HG02870 (cell line): ENCODE measurements at regions not wholly inside any gene's neighbourhood (a gene's known extent, or its start where the extent isn't known, plus 50 kb on each side); places are given as distances from the start of the nearest gene placed in this dataset.

ENCODE experiments used
- ATAC-seq: cut with Tn5 transposase; IDR thresholded peaks from one replicate; pipeline ENCODE4 v1.9.1; 2021; ENCODE audit warnings: mild to moderate bottlenecking, moderate library complexity; ENCODE audit not compliant: unreplicated experiment

DNA sequence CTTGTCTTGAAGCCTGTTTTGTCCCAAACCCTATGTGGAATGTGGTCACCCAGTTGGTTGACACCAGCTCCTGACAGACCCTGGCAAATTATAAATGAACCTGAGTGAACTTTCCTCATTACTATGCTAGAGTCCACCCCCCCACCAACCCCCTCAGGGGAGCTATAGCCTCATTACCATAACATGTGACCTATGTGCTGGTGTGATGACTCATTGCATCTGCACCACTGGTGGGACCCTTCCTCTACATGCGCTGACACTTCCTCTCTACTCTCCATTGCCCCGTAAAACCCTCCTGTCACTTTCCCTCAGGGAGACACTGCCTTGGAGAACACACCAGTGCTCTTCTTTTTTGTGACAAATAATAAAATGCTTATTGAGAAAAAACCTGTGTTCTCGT is 105.0 kb upstream of the SESN3 start:
- ATAC-seq: no peak

GRCh38 chr11:95331161-95331560 is 100.2 kb upstream of the SESN3 start:
- ATAC-seq: no peak

DNA sequence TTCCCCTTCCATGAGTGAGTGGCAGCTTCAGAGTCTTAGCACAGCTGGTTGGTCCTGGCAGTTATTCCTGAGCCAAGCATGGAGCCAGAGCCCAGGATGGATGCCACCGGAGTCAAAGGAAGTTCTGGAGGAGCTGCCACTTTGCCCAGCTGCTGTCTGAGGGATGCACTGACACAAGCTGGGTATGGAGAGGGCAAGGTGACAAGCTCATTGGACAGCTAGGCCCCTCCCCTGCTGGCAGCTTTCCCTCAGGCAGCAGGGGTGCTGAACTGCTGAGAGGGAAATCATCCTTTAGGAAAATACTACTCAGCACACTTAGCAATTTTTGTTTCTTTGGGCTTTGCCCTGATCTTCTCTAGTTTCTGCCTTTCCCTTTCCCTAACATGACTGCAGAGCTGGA is 99.3 kb upstream of the SESN3 start:
- no peak for ATAC-seq

DNA sequence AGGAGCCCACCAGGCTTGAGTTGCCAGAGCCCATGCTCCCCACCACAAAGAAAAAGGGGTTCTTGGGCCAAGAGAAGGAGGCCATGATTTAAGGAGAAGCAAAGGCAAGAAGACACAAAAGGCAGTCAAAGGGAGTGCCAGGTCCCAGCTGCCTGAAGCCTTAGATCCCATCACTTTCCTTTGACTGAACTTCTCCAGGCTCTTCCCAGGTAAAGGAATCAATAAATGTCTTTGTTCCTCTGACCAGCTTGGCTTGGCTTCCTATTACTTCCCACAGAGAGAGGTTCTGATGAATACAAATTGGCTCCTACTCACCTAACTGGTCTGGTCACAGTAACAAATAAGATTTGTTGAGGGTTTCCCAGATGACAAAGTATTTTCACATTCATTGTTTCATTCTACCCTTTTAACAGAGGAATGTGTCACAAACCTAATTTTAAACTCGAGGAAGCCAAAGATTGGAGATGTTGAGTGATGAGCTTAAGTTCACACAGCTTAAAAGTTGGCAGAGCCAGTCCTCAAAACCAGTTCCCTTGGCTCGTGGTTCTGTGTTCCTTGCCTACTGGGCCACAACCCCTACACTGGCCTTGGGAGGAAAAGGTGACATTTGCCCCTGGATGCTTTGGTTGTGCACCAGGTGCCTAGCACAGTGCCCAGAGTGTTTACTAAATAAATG is 96.4 kb upstream of the SESN3 start:
- ATAC-seq: no peak

DNA sequence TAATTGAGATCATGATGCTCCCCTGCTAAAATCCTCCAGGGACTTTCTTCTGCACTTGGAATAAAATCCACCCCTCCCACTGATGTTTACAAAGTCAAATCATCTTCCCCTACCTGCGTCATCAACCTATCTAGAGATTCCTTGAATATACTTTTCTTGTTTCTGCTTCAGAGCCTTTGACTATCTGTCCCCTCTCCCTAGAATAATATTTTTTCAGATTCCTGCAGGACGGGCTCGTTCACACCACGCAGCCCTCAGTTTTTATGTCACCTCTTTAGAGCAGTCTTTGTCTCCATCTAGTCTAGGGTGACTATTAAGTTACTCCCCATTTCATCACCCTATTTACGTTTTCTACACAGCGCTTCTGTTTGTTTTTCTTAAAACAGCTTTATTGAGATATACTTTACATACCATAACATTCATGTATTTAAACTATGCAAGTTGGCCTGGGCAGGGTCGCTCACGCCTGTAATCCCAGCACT is 94.8 kb upstream of the SESN3 start:
- no peak for ATAC-seq

- ATAC-seq: no peak
Observed at GRCh38 chr11:95324826-95325225, 93.8 kb upstream of the SESN3 start.

DNA sequence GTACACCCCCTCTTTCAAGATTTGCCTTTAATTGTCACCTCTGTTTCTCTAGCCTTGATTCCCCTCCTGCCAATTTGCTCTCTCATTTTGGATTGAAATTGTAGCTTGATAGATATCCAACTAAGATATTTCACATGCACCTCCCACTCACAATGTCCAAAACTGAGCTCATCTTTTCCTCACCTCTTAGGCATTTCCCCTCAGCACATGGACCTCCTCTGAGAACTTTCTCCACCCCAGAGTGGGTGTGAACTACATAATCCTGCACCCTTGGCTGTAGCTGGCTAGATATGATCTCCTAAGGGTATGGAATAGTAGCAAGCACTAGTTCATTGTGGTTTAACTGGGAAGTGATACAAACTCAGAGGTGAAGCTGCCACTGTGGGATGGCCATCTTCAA is 91.5 kb upstream of the SESN3 start:
- no peak for ATAC-seq

- no peak for ATAC-seq
Observed at GRCh38 chr11:95318498-95318897, 87.5 kb upstream of the SESN3 start.

- ATAC-seq: no peak
Observed at GRCh38 chr11:95308512-95309035, 77.6 kb upstream of the SESN3 start.

- ATAC-seq: no peak
Observed at GRCh38 chr11:95307286-95307685, 76.3 kb upstream of the SESN3 start.

DNA sequence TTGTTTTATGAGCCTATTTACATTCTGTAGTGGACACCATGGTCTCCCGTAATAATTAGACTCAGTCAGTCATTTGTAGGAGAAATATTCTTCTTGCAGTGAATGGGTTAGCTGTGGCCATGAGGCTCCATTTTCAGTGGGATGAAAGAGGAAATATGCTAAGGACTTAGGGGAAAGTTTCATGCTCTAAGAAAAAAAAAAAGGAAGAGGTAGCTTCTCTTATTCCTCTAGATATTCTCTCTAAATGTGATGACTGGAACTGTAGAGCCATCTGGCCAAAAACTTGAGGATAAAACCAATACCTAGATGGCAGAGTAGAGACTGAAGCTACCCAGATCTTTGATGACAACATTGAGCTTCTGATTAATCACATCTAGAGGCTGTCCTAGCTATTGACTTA is 75.8 kb upstream of the SESN3 start:
- ATAC-seq: no peak

DNA sequence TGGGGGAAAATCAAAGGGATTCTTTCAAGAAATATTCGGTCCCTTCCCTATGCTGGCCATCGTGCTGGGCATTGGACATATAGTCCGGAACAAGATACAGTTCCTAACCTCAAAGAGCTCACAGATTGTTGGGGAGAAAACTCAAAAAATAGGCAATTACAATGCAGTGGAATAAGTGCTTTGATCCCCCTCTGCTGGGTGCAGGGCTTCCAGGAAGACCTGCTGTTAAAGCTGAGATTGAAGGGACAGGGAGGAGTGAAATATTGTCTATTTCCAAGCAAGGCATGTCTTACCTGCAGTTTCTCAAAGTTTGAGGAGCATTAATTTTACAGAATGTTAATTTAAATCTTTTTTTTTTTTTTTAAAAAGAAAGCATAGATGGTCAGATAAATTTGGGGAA is 75.1 kb upstream of the SESN3 start:
- no peak for ATAC-seq

DNA sequence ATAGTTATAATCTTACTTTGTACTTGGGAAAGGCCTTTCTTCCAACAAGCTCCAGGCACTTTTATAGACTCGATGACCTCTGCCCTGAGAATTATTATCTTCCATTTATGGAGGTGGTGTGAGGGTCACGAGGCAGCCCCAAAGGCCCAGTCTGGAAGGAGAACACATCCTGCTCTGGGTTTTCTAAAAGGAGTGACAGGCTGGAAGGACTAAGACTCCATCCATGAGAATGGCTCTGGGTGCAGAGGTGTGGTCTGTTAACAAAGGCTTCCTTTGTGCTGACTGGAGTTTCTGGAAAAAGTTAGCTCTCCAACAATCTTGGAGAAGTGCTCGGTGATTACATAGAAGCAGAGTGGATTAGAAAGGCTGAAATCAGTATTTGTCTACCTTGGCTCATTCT is 74.7 kb upstream of the SESN3 start:
- no peak for ATAC-seq

DNA sequence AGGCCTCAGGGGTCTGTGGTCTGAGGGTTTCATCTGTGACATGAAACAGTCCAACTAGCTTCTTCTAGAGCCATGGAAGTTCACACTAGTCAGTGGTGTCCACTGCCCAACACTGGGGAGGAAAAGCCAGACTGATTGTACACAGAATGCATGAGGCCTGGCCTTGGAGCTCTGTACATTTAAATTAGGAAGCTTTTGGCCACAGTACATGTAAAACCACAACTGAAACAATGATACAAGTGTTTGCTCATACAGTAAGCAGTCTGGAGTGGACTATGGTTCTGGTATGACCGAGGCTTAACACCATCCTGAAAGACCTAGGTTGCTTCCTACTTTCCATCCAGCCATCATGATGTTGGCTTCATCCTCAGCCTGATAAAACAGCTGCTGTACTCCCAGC is 73.8 kb upstream of the SESN3 start:
- peak; percentile 81 for ATAC-seq

DNA sequence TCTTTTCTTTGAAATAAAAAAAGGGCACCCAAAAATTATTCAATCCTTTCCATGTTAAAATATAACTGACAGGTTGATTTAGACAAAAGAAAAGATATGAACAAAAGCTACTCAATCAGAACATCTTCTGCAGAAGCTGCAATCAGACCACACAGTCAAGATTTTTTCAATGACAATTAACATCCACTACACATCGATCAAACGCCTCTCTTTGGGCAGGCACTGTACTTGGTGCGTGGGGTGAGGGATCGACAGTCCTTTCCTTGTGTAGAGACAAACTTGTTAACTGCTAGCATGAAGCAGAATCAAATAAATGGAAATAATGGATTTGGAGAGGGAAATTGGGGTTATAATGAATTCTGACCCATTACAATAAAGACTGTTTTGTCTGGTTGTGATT is 71.2 kb upstream of the SESN3 start:
- ATAC-seq: no peak

- no peak for ATAC-seq
Observed at GRCh38 chr11:95301474-95301873, 70.5 kb upstream of the SESN3 start.

DNA sequence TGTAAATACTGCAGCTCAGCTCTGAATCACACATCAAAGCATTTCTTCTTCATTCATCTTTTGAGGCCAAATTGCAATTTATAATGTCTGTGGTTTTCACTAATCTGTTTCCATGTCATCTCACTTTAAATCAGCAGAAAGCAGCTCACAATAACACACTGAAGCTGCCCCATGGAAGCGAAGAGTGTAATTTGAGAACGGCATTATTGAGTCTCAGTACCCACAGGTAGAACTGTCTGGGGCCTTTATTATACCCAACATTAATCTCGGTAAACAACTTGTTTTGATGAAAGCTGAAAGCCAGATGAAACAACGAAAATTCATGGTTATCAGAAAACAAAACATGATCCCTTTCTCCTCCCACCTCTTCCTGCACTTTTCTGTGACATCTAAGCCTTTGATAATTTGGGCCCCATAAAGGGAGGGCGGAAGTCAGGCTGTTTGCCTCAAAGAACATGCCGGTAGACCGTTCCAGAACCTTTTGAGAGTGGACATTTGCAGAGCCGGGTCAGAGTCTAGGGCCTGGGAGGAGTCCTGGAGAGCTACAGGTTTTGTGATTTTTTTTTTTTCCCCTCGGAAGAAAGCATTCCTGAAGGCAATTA is 68.2 kb upstream of the SESN3 start:
- no peak for ATAC-seq

DNA sequence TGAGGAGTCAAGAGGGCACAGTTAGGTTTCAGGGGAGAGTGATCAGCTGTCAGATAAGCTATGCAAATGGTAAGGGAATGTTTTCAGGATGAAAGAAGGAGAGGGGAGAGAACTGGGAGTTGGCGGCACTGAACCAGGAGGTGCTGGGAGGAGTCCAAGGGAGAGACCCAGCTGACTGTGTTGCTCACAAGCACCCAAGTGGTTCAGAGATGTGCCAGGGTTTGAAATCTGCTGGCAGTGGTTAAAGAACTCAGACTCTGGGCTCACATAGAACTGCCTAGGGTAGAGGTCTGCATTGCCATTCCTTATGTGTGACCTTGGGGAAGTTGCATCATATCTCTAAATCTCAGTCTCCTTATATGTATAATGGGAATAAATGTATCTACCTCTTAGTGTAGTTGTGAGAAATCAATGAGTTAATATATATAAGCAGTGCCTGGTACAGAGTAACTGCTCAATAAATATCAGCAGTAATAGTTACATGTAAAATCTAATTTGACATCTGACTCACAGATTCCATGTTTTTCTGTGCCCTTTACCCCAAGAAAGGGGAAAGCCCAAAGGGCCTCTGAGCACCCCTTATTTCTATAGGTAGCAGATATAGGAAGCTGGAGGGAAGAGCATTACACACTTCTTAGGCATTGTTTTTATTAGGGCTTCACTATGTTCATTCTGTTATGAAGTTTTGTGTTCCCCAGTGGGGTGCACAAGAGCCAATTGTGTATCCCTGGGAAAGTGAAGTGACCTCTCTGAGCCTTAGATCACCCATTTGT is 66.9 kb upstream of the SESN3 start:
- no peak for ATAC-seq

DNA sequence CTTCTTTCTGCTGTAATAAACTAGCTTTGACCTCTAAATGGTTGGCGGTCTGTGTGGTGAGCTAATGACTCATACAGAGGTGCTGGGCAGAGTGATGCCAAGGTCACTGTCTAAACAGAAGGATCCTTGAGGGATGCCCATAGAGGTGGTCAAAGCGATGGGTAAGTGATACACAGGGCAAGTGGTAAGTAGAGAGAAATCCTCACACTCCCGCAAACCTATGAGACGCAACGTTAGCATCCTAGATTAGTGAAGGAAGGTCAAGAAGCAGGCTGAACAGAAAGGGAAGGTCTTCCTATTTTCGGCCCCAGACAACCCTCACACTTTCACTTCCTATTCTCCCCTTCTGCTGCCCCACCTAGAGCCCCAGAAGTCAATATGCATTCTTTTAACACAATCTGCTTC is 65.6 kb upstream of the SESN3 start:
- ATAC-seq: peak; percentile 94

GRCh38 chr11:95296165-95296564 is 65.2 kb upstream of the SESN3 start:
- ATAC-seq: no peak

GRCh38 chr11:95295382-95296149 is 64.6 kb upstream of the SESN3 start:
- no peak for ATAC-seq
